Smooth muscle cell (in vitro differentiated cells): ENCODE measurements at regions not wholly inside any gene's neighbourhood (a gene's known extent, or its start where the extent isn't known, plus 50 kb on each side); places are given as distances from the start of the nearest gene placed in this dataset.

Source experiments
- DNase-seq: peaks from one replicate; lab custom pipeline; 2025; ENCODE audit not compliant: unreplicated experiment; lab: John Stamatoyannopoulos, UW
- H2AFZ ChIP-seq: fragments of 200-600 bp; sonication (generic); 2 replicates; pipeline ENCODE4 v1.6.0; 2016; ENCODE audit warnings: antibody characterized with exemption, low read depth, mild to moderate bottlenecking
- H3F3A ChIP-seq: fragments of 200-600 bp; sonication (generic); 2 replicates; pipeline ENCODE4 v1.6.0; 2017; ENCODE audit warnings: antibody characterized with exemption, low read depth
- H3K27ac ChIP-seq: fragments of 200-600 bp; sonication (generic); 2 replicates; pipeline ENCODE4 v1.5.1; 2016; ENCODE audit warnings: low read depth, mild to moderate bottlenecking
- H3K27me3 ChIP-seq: fragments of 200-600 bp; sonication (generic); 2 replicates; pipeline ENCODE4 v1.6.1; 2016; ENCODE audit warnings: low read depth, mild to moderate bottlenecking
- H3K36me3 ChIP-seq: fragments of 200-600 bp; sonication (generic); 2 replicates; pipeline ENCODE4 v1.5.1; 2016; ENCODE audit warnings: low read depth
- H3K4me1 ChIP-seq: fragments of 200-600 bp; sonication (generic); 2 replicates; pipeline ENCODE4 v1.5.1; 2016; ENCODE audit warnings: low read depth
- H3K4me2 ChIP-seq: fragments of 200-600 bp; sonication (generic); 2 replicates; pipeline ENCODE4 v1.6.0; 2016; ENCODE audit warnings: mild to moderate bottlenecking
- H3K4me3 ChIP-seq: fragments of 200-600 bp; sonication (generic); 2 replicates; pipeline ENCODE4 v1.5.1; 2016; ENCODE audit warnings: mild to moderate bottlenecking
- H3K79me2 ChIP-seq: fragments of 200-600 bp; sonication (generic); 2 replicates; pipeline ENCODE4 v1.6.0; 2016; ENCODE audit warnings: low read depth, mild to moderate bottlenecking
- H3K9ac ChIP-seq: fragments of 200-600 bp; sonication (generic); 2 replicates; pipeline ENCODE4 v1.6.0; 2016; ENCODE audit warnings: low read depth
- H3K9me3 ChIP-seq: fragments of 200-600 bp; sonication (generic); replicated peaks from 2 replicates; pipeline ENCODE4 v1.5.1; 2016; ENCODE audit warnings: low read depth
- H4K20me1 ChIP-seq: fragments of 200-600 bp; sonication (generic); 2 replicates; pipeline ENCODE4 v1.6.0; 2016; ENCODE audit warnings: low read depth
- WGBS: methylation state at CpG from one replicate; pipeline ENCODE4 v1.1.7; 2016; ENCODE audit warnings: low lambda C conversion rate; 5-methylcytosine and 5-hydroxymethylcytosine counted together
- TF ChIP-seq, protein P1 (sequence below): fragments of 200-600 bp; sonication (generic); IDR thresholded peaks from 2 replicates; pipeline ENCODE4 v1.5.1; 2017; ENCODE audit warnings: borderline replicate concordance, mild to moderate bottlenecking, antibody characterized with exemption; ENCODE audit not compliant: insufficient read depth, poor library complexity, severe bottlenecking

DNA sequence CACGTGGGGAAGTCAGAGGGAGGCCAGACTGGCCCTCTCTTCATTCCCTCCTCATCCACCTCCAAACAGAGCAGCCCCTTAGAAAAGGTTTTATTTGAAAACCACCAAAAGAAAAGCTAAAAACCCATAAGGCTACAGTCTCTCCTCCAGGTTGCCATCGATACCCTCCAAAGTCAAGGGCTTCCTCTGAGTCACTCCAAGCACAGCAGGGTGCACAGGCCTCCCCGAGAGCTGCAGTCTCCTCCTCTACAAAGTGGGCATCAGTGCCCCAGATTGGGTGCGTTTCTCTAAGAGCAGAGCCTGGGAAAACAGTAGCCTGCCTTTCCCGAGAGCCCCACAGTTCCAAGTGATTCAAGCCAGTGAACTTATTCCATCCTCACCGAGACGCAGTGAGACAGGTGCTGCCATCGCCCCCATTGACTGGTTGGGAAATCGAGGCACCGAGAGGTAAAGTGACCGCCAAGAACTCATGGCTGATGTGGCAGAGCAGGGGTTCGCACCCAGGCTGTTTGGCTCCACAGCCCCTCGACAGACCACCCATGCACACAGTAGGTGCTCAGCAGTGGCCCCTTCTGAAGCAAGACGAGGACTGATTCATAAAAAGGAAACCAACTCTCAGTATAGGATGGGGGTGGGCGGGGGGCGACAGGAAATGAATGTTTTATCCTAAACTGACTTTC is 91.7 kb upstream of the SHISAL1 start:
- Histone ChIP-seq H3K4me3 (no peak overlapping the region), H4K20me1 (no peaks in the 10 kb centered on the region), H3K36me3 (no peaks in the 10 kb centered on the region), H3K27ac (no peak overlapping the region), H2AFZ (no peak overlapping the region), H3K4me2 (no peak overlapping the region), H3K9ac (no peak overlapping the region), H3F3A (no peaks in the 10 kb centered on the region), H3K79me2 (no peaks in the 10 kb centered on the region), H3K9me3 (no peaks in the 10 kb centered on the region), H3K4me1 (no peaks in the 10 kb centered on the region), H3K27me3 (no peaks in the 10 kb centered on the region)
- TF ChIP-seq, protein P1, sequence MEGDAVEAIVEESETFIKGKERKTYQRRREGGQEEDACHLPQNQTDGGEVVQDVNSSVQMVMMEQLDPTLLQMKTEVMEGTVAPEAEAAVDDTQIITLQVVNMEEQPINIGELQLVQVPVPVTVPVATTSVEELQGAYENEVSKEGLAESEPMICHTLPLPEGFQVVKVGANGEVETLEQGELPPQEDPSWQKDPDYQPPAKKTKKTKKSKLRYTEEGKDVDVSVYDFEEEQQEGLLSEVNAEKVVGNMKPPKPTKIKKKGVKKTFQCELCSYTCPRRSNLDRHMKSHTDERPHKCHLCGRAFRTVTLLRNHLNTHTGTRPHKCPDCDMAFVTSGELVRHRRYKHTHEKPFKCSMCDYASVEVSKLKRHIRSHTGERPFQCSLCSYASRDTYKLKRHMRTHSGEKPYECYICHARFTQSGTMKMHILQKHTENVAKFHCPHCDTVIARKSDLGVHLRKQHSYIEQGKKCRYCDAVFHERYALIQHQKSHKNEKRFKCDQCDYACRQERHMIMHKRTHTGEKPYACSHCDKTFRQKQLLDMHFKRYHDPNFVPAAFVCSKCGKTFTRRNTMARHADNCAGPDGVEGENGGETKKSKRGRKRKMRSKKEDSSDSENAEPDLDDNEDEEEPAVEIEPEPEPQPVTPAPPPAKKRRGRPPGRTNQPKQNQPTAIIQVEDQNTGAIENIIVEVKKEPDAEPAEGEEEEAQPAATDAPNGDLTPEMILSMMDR, result no peak
- DNase-seq, result no peak
- WGBS, result 91% methylated on average over 16 of the region's 16 CpGs

DNA sequence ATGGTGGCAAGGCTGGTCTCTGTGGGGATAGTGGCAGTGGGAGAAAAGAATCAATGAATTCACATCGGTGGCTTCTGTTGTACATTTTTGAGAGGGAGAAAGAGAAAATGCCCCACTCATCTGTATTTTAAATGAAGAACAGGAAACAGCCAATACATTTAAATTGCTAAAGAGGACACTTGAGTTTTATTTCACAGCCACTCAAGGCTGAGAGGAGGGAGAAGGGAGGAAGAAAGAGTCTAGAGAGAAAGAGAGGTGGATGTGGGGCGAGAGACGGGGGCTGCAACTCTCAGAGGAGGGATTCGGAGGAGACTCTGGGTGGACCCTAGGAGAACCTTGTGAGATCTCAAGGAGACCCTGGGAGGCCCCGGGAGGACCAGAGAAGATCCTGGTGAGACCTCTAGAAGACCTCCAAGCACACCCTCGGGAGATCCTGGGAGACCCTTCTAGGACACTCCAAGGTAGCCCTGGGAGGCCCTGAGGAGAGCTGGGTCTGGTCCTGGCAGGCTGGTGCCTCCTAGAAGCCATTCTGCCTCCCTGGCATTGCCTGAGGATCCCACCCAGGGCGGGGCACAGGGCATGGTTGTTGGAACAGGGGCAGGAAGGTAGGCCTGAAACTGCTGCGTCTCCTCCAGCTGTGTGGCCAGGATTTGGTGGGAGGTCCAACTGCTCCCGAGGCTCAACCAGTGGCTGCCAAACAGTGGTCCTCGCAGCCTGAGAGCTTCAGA is 91.0 kb upstream of the SHISAL1 start:
- TF ChIP-seq, protein P1, result no peak
- H3K4me1 ChIP-seq, result no peaks in the 10 kb centered on the region
- no peaks in the 10 kb centered on the region for H3F3A ChIP-seq
- H4K20me1 ChIP-seq, result no peaks in the 10 kb centered on the region
- no peaks in the 10 kb centered on the region for H3K9me3 ChIP-seq
- no peak overlapping the region for H2AFZ ChIP-seq
- H3K9ac ChIP-seq, result no peak overlapping the region
- no peaks in the 10 kb centered on the region for H3K27me3 ChIP-seq
- no peaks in the 10 kb centered on the region for H3K79me2 ChIP-seq
- H3K4me3 ChIP-seq, result no peak overlapping the region
- 94% methylated on average over 10 of the region's 10 CpGs for WGBS
- H3K36me3 ChIP-seq, result no peaks in the 10 kb centered on the region
- DNase-seq, result no peak
- no peak overlapping the region for H3K27ac ChIP-seq
- no peak overlapping the region for H3K4me2 ChIP-seq

DNA sequence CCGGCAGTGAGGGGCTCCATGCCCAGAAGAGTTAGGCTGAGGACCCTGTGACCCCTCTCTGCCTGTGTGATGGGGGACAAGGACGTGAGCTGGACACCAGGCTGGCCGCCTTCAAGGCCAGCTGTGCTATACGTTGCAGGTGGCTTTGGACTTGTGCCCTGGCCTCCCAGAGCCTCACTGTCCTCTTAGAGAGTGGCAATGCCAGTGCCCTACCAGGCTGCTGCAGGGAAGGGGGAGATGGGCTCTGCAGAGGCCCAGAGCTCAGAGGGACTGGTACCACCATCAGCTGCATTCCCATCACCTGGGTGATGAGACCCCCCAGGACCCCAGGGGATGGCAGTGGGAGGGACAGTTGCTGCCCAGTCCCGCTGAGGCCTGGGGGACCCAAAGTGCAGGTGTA is 90.4 kb upstream of the SHISAL1 start:
- WGBS, result 91% methylated on average over 5 of the region's 5 CpGs
- Histone ChIP-seq H3F3A (no peaks in the 10 kb centered on the region), H4K20me1 (no peaks in the 10 kb centered on the region), H3K36me3 (no peaks in the 10 kb centered on the region), H3K27me3 (no peaks in the 10 kb centered on the region), H3K4me2 (no peak overlapping the region), H3K9ac (no peak overlapping the region), H3K4me1 (no peaks in the 10 kb centered on the region), H3K4me3 (no peak overlapping the region), H3K9me3 (no peaks in the 10 kb centered on the region), H3K27ac (no peak overlapping the region), H3K79me2 (no peaks in the 10 kb centered on the region), H2AFZ (no peak overlapping the region)
- TF ChIP-seq, protein P1, result no peak
- DNase-seq, result no peak
